Ascending aorta (tissue), 2 donors: ENCODE measurements at regions not wholly inside any gene's neighbourhood (a gene's known extent, or its start where the extent isn't known, plus 50 kb on each side); places are given as distances from the start of the nearest gene placed in this dataset.

Experiments used
- DNase-seq, 2 donors: peaks; one replicate each; pipeline ENCODE4 v3.0.0-alpha.2; 2019; ENCODE audit warnings: low spot score in 2 of 2
- H3K27ac ChIP-seq, 2 donors: fragments of 200-600 bp; sonication (generic); one replicate each; pipeline ENCODE4 v1.5.1; 2016 to 2017; ENCODE audit warnings: mild to moderate bottlenecking in 1 of 2
- H3K27me3 ChIP-seq: fragments of 200-600 bp; sonication (generic); one replicate; pipeline ENCODE4 v1.5.1; 2017
- H3K36me3 ChIP-seq, 2 donors: fragments of 200-600 bp; sonication (generic); one replicate each; pipeline ENCODE4 v1.5.1; 2016
- H3K4me1 ChIP-seq, 2 donors: fragments of 200-600 bp; sonication (generic); one replicate each; pipeline ENCODE4 v1.5.1; 2016 to 2017; ENCODE audit warnings: mild to moderate bottlenecking in 1 of 2
- H3K4me3 ChIP-seq, 2 donors: fragments of 200-600 bp; sonication (generic); one replicate each; pipeline ENCODE4 v1.5.1; 2016 to 2017; ENCODE audit warnings: mild to moderate bottlenecking in 1 of 2
- H3K9me3 ChIP-seq, 2 donors: fragments of 200-600 bp; sonication (generic); one replicate each; pipeline ENCODE4 v1.5.1; 2016
- intact Hi-C: fragments of 100-400 bp; cut with DNase I; formaldehyde crosslinking; loops from one replicate; pipeline ENCODE4 v1.15.1; 2023
- TF ChIP-seq, protein P1 (sequence below), 3 experiments: fragments of 200-600 bp in 2 of 3; fragments of 450-650 bp in 1 of 3; sonication (generic) in 2 of 3; IDR thresholded peaks; one replicate each; pipeline ENCODE4 v1.5.1; 2016 to 2019; ENCODE audit warnings: antibody characterized with exemption in 3 of 3, mild to moderate bottlenecking in 1 of 3, moderate library complexity in 1 of 3

DNA sequence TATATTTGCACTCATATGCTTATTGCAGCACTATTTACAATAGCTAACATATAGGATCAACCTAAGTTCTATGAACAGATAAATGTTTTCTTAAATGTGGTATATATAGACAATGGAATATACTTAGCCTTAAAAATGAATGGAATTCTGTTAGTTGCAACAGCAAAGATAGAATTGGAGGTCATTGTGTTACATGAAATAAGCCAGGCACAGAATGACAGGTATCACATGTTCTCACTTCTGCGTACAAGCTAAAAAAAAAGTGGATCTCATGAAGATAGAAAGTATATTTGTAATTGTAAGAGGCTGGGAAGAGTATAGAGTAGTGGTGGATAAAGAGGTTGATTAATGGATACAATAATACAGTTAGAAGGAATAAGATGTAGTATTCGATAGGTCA is 255.5 kb upstream of the SETBP1 start:
- no peak overlapping the region for H3K27ac ChIP-seq
- H3K36me3 ChIP-seq = no peaks in the 10 kb centered on the region
- intact Hi-C loops = no loop called here
- H3K4me3 ChIP-seq = no peak overlapping the region
- H3K4me1 ChIP-seq = no peaks in the 10 kb centered on the region
- H3K27me3 ChIP-seq = no peaks in the 10 kb centered on the region
- no peak for DNase-seq
- TF ChIP-seq, protein P1, sequence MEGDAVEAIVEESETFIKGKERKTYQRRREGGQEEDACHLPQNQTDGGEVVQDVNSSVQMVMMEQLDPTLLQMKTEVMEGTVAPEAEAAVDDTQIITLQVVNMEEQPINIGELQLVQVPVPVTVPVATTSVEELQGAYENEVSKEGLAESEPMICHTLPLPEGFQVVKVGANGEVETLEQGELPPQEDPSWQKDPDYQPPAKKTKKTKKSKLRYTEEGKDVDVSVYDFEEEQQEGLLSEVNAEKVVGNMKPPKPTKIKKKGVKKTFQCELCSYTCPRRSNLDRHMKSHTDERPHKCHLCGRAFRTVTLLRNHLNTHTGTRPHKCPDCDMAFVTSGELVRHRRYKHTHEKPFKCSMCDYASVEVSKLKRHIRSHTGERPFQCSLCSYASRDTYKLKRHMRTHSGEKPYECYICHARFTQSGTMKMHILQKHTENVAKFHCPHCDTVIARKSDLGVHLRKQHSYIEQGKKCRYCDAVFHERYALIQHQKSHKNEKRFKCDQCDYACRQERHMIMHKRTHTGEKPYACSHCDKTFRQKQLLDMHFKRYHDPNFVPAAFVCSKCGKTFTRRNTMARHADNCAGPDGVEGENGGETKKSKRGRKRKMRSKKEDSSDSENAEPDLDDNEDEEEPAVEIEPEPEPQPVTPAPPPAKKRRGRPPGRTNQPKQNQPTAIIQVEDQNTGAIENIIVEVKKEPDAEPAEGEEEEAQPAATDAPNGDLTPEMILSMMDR (IDR thresholded peaks at IDR 0.05) = no peak
- peaks cover 0 to 8% of the 10 kb centered on the region in 2 donors for H3K9me3 ChIP-seq

DNA sequence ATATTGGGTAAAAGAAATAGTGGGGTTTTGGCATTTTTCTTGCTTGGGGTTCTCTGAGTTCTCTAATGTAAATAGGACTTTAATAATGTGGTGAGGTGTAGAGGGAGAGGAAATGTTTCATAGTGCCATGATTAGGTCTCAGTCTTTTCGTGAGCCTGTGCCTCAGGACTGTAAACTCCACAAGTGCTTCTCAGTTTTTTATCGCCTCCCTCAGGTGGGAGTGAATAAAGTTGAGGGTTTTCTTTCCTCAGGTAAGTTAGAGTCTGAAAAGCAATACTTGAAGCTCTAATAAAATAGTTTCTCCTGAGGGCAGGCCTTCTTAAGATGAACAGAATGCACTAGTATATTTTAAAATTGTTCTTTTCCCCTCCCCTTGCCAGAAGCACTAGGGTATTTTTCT is 243.1 kb upstream of the SETBP1 start:
- H3K36me3 ChIP-seq = no peaks in the 10 kb centered on the region
- DNase-seq = no peak
- no peak overlapping the region for H3K27ac ChIP-seq
- H3K4me3 ChIP-seq = no peak overlapping the region
- H3K27me3 ChIP-seq = no peaks in the 10 kb centered on the region
- H3K9me3 ChIP-seq = no peaks in the 10 kb centered on the region
- intact Hi-C loops = no loop called here
- TF ChIP-seq, protein P1 (IDR thresholded peaks at IDR 0.05) = no peak
- no peaks in the 10 kb centered on the region for H3K4me1 ChIP-seq

DNA sequence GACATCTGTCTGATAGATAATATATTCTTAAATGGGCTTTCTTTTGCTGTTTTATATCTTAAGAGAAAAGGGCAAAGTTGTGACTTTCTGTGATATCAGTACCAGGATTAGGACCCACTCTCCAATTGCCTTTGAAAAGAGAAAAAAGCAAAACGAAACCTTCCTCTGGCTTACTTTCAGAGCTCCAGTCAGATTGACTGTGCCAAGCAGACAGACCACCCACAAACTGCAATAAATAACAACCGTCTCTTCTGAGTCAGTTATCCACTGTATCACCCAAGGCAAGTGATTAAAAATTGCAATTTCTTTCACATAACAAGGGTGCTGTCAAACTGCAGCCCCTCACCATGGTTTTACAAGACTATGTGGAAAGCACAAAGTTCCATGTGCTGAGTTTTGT is 230.5 kb upstream of the SETBP1 start:
- H3K4me1 ChIP-seq = no peaks in the 10 kb centered on the region
- no peaks in the 10 kb centered on the region for H3K27me3 ChIP-seq
- DNase-seq = no peak
- H3K9me3 ChIP-seq = no peaks in the 10 kb centered on the region
- intact Hi-C loops = no loop called here
- H3K4me3 ChIP-seq = no peak overlapping the region
- H3K27ac ChIP-seq = no peak overlapping the region
- TF ChIP-seq, protein P1 (IDR thresholded peaks at IDR 0.05) = no peak
- H3K36me3 ChIP-seq = no peaks in the 10 kb centered on the region

DNA sequence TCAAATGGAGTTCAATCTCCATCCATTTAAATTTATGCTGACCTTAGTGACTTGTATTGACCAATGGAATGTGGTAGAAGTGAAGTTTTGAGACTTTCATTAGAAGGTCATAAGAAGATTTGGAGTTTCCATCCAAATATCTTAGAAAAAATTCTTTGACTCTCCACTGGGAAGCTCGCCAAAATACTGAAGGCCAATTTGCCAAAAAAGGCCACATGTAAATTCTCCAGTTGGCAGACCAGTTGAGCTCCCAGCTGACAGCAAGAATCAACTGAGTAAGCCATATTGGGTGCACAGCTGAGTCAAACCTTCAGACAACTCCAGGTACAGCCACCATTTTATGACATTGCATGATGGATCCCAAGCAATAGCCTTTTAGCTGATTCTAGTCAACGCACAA is 228.3 kb upstream of the SETBP1 start:
- TF ChIP-seq, protein P1 (IDR thresholded peaks at IDR 0.05) = no peak
- H3K9me3 ChIP-seq = no peaks in the 10 kb centered on the region
- no peak for DNase-seq
- no peak overlapping the region for H3K4me3 ChIP-seq
- H3K27me3 ChIP-seq = no peaks in the 10 kb centered on the region
- no peak overlapping the region for H3K27ac ChIP-seq
- intact Hi-C loops = no loop called here
- no peaks in the 10 kb centered on the region for H3K36me3 ChIP-seq
- no peaks in the 10 kb centered on the region for H3K4me1 ChIP-seq

DNA sequence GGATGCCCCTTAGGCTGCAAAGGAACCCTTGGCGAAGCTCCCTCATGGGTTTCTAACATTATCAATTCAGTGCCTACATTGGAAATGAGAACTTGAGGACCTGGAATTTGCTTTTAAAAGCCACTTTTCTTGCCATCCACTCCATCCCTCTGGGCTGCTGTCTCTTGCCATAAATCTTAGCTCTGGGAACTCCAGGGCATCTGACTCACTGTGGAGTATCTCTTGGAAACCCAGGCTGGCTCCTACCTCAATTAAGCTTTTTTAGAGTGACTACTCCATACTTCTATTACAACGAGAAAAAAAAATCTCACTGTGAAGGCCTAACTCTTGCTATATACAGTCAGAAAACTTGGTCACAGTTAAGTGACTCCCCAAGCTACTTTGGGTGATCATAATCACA is 227.2 kb upstream of the SETBP1 start:
- Histone ChIP-seq H3K4me3 (no peak overlapping the region), H3K4me1 (no peaks in the 10 kb centered on the region), H3K27ac (no peak overlapping the region), H3K36me3 (no peaks in the 10 kb centered on the region), H3K27me3 (no peaks in the 10 kb centered on the region), H3K9me3 (no peaks in the 10 kb centered on the region)
- intact Hi-C loops = no loop called here
- TF ChIP-seq, protein P1 (IDR thresholded peaks at IDR 0.05) = no peak
- DNase-seq = no peak

DNA sequence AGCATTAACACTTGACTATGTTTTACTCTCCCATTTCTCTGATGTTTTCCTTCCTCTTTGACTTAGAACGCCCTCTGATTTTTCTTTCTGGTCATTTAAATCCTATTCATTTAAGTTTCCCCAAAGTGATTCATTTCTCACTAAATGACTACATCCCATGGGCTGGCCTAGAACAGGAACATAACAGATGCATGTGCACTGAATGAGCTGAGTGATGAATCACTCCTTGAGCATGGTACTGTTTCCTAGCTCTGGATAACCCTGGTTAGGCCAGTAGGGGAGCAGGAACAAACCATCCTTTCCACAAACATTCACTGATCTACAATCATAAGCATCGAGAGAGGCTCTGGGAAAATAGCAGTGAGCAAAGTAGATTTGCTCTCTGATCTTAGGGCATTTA is 221.9 kb upstream of the SETBP1 start:
- intact Hi-C loops = no loop called here
- Histone ChIP-seq H3K27me3 (no peaks in the 10 kb centered on the region), H3K4me1 (no peaks in the 10 kb centered on the region), H3K27ac (no peak overlapping the region), H3K36me3 (no peaks in the 10 kb centered on the region), H3K4me3 (no peak overlapping the region), H3K9me3 (no peaks in the 10 kb centered on the region)
- DNase-seq = no peak
- TF ChIP-seq, protein P1 (IDR thresholded peaks at IDR 0.05) = no peak
